Smooth muscle cell (in vitro differentiated cells): ENCODE measurements at regions not wholly inside any gene's neighbourhood (a gene's known extent, or its start where the extent isn't known, plus 50 kb on each side); places are given as distances from the start of the nearest gene placed in this dataset.

Experiments
- DNase-seq: peaks from one replicate; lab custom pipeline; 2025; ENCODE audit not compliant: unreplicated experiment; lab: John Stamatoyannopoulos, UW
- H2AFZ ChIP-seq: fragments of 200-600 bp; sonication (generic); 2 replicates; pipeline ENCODE4 v1.6.0; 2016; ENCODE audit warnings: antibody characterized with exemption, low read depth, mild to moderate bottlenecking
- H3F3A ChIP-seq: fragments of 200-600 bp; sonication (generic); 2 replicates; pipeline ENCODE4 v1.6.0; 2017; ENCODE audit warnings: antibody characterized with exemption, low read depth
- H3K27ac ChIP-seq: fragments of 200-600 bp; sonication (generic); 2 replicates; pipeline ENCODE4 v1.5.1; 2016; ENCODE audit warnings: low read depth, mild to moderate bottlenecking
- H3K27me3 ChIP-seq: fragments of 200-600 bp; sonication (generic); 2 replicates; pipeline ENCODE4 v1.6.1; 2016; ENCODE audit warnings: low read depth, mild to moderate bottlenecking
- H3K36me3 ChIP-seq: fragments of 200-600 bp; sonication (generic); 2 replicates; pipeline ENCODE4 v1.5.1; 2016; ENCODE audit warnings: low read depth
- H3K4me1 ChIP-seq: fragments of 200-600 bp; sonication (generic); 2 replicates; pipeline ENCODE4 v1.5.1; 2016; ENCODE audit warnings: low read depth
- H3K4me2 ChIP-seq: fragments of 200-600 bp; sonication (generic); 2 replicates; pipeline ENCODE4 v1.6.0; 2016; ENCODE audit warnings: mild to moderate bottlenecking
- H3K4me3 ChIP-seq: fragments of 200-600 bp; sonication (generic); 2 replicates; pipeline ENCODE4 v1.5.1; 2016; ENCODE audit warnings: mild to moderate bottlenecking
- H3K79me2 ChIP-seq: fragments of 200-600 bp; sonication (generic); 2 replicates; pipeline ENCODE4 v1.6.0; 2016; ENCODE audit warnings: low read depth, mild to moderate bottlenecking
- H3K9ac ChIP-seq: fragments of 200-600 bp; sonication (generic); 2 replicates; pipeline ENCODE4 v1.6.0; 2016; ENCODE audit warnings: low read depth
- H3K9me3 ChIP-seq: fragments of 200-600 bp; sonication (generic); replicated peaks from 2 replicates; pipeline ENCODE4 v1.5.1; 2016; ENCODE audit warnings: low read depth
- H4K20me1 ChIP-seq: fragments of 200-600 bp; sonication (generic); 2 replicates; pipeline ENCODE4 v1.6.0; 2016; ENCODE audit warnings: low read depth
- WGBS: methylation state at CpG from one replicate; pipeline ENCODE4 v1.1.7; 2016; ENCODE audit warnings: low lambda C conversion rate; 5-methylcytosine and 5-hydroxymethylcytosine counted together
- TF ChIP-seq, protein P1 (sequence below): fragments of 200-600 bp; sonication (generic); IDR thresholded peaks from 2 replicates; pipeline ENCODE4 v1.5.1; 2017; ENCODE audit warnings: borderline replicate concordance, mild to moderate bottlenecking, antibody characterized with exemption; ENCODE audit not compliant: insufficient read depth, poor library complexity, severe bottlenecking

DNA sequence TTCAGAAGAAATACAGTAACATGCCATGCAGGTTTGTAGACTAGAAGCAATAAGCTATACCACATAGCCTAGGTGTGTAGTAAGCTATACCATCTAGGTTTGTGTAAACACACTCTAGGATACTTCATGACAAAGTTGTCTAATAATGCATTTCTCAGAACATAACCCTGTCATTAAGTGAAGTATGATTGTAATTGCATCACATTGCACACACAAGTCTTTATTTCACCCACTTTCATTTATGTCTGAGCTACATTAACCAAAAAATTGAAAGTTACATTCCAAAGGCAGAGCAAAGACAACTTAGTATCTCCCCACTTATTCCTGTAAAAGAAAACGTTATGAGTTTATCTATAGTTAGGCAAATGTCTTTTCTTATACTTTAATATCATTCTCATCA, 64.5 kb upstream of the ATF3 start:
- H3K27me3 ChIP-seq, result no peaks in the 10 kb centered on the region
- no peak for DNase-seq
- H2AFZ ChIP-seq, result no peak overlapping the region
- no peaks in the 10 kb centered on the region for H3K36me3 ChIP-seq
- no peaks in the 10 kb centered on the region for H3K4me1 ChIP-seq
- no peaks in the 10 kb centered on the region for H3K79me2 ChIP-seq
- H3K9ac ChIP-seq, result no peak overlapping the region
- H3F3A ChIP-seq, result no peaks in the 10 kb centered on the region
- no peak overlapping the region for H3K27ac ChIP-seq
- 76% methylated on average over 1 of the region's 1 CpG for WGBS
- H3K4me3 ChIP-seq, result no peak overlapping the region
- no peaks in the 10 kb centered on the region for H3K9me3 ChIP-seq
- TF ChIP-seq, protein P1, sequence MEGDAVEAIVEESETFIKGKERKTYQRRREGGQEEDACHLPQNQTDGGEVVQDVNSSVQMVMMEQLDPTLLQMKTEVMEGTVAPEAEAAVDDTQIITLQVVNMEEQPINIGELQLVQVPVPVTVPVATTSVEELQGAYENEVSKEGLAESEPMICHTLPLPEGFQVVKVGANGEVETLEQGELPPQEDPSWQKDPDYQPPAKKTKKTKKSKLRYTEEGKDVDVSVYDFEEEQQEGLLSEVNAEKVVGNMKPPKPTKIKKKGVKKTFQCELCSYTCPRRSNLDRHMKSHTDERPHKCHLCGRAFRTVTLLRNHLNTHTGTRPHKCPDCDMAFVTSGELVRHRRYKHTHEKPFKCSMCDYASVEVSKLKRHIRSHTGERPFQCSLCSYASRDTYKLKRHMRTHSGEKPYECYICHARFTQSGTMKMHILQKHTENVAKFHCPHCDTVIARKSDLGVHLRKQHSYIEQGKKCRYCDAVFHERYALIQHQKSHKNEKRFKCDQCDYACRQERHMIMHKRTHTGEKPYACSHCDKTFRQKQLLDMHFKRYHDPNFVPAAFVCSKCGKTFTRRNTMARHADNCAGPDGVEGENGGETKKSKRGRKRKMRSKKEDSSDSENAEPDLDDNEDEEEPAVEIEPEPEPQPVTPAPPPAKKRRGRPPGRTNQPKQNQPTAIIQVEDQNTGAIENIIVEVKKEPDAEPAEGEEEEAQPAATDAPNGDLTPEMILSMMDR, result no peak
- no peak overlapping the region for H3K4me2 ChIP-seq
- no peaks in the 10 kb centered on the region for H4K20me1 ChIP-seq

DNA sequence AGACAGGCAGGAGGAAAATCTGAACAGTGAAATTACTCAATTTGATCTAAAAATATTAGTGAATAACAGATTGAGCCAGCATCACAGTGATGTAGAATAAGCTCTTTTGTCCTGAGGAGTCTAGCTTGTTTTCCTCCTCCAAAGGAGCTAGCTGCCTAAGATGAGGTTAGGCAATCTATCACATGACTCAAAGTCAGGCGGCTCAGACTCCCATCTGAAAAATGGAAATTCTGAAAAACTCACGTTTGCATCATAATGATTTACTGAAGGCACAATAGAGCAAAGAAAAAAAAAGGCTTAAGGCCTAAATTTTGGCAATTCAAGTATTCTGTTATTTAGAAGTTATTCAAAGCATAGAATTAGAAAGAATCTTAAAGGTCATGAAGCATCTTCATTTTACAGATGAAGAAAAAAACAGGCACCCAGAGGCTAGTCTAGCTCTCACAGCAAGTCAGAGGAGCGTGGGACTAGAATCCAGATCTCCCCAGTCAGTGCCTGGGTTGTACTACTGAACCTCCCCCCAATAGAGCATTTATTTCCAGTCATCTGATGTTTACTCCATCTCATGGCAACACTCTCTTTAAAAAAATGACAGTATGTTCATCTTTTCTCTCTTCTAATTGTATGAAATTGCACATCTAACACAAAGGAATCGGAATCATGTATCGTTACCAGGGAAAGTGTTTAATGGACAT, 62.5 kb upstream of the ATF3 start:
- no peaks in the 10 kb centered on the region for H3F3A ChIP-seq
- no peak overlapping the region for H3K9ac ChIP-seq
- no peaks in the 10 kb centered on the region for H3K27me3 ChIP-seq
- 73% methylated on average over 5 of the region's 5 CpGs for WGBS
- H3K4me2 ChIP-seq, result no peak overlapping the region
- DNase-seq, result no peak
- H2AFZ ChIP-seq, result peak overlapping the region; percentile 77
- no peaks in the 10 kb centered on the region for H3K36me3 ChIP-seq
- H3K4me1 ChIP-seq, result no peaks in the 10 kb centered on the region
- H3K9me3 ChIP-seq, result no peaks in the 10 kb centered on the region
- H4K20me1 ChIP-seq, result no peaks in the 10 kb centered on the region
- H3K4me3 ChIP-seq, result no peak overlapping the region
- H3K79me2 ChIP-seq, result no peaks in the 10 kb centered on the region
- no peak overlapping the region for H3K27ac ChIP-seq
- TF ChIP-seq, protein P1, result no peak

DNA sequence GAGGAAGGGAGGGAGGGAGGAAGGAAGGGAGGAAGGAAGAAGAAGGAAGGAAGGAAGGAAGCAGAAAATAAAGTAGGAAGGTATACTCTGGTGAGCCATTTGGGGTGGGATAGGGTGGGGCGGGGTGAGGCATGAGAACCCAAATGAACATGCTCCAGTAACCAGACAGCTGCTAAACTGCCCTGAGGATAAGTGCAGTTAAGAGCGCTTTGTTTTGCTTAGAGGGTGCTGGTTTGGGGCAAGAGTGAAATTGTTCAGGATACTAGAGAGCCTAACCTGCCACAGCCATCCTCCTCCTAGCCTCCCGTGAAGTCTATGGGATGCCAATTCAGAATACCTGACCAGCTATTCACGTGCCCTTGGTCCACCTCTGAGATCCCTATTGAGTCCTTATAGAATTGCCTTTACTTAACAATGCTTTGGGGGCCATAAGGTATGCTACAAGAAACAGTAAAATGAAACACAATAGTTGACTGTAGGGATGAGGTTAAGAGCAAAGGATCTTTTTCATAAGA, 59.0 kb upstream of the ATF3 start:
- H3K9me3 ChIP-seq, result no peaks in the 10 kb centered on the region
- H3K27me3 ChIP-seq, result no peaks in the 10 kb centered on the region
- no peaks in the 10 kb centered on the region for H3K36me3 ChIP-seq
- H3K4me2 ChIP-seq, result no peak overlapping the region
- no peak overlapping the region for H3K4me3 ChIP-seq
- H3K27ac ChIP-seq, result no peak overlapping the region
- no peaks in the 10 kb centered on the region for H3F3A ChIP-seq
- TF ChIP-seq, protein P1, result no peak
- WGBS, result 35% methylated on average over 4 of the region's 4 CpGs
- no peak overlapping the region for H3K9ac ChIP-seq
- no peak for DNase-seq
- H3K79me2 ChIP-seq, result no peaks in the 10 kb centered on the region
- H2AFZ ChIP-seq, result no peak overlapping the region
- no peaks in the 10 kb centered on the region for H3K4me1 ChIP-seq
- H4K20me1 ChIP-seq, result no peaks in the 10 kb centered on the region

DNA sequence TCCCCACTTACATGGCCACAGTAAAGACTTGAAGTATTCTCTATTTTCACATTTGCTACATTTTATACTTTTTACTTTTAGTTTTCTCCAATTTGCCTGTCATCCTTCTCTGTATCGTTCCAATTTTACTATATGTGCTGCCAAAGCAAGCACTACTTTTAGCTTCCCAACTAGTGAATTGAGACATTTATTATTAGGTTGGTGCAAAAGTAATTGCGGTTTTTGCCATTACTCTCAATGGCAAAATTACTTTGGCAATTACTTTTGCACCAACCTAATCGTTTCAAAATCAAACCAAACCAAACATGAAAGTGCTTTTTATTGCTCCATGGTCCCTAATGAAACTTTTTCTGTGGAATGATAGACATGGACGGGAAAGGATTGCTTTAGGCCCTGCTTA, 56.6 kb upstream of the ATF3 start:
- no peak overlapping the region for H2AFZ ChIP-seq
- H3K27ac ChIP-seq, result no peak overlapping the region
- H3K9me3 ChIP-seq, result no peaks in the 10 kb centered on the region
- no peak overlapping the region for H3K4me2 ChIP-seq
- H3F3A ChIP-seq, result no peaks in the 10 kb centered on the region
- H4K20me1 ChIP-seq, result no peaks in the 10 kb centered on the region
- no peaks in the 10 kb centered on the region for H3K4me1 ChIP-seq
- H3K79me2 ChIP-seq, result no peaks in the 10 kb centered on the region
- no peak overlapping the region for H3K9ac ChIP-seq
- H3K27me3 ChIP-seq, result no peaks in the 10 kb centered on the region
- no peak overlapping the region for H3K4me3 ChIP-seq
- no peak for DNase-seq
- TF ChIP-seq, protein P1, result no peak
- H3K36me3 ChIP-seq, result no peaks in the 10 kb centered on the region
- WGBS, result 81% methylated on average over 4 of the region's 4 CpGs
